Uterus (tissue), 3 donors: ENCODE measurements at regions not wholly inside any gene's neighbourhood (a gene's known extent, or its start where the extent isn't known, plus 50 kb on each side); places are given as distances from the start of the nearest gene placed in this dataset.

Source experiments
- DNase-seq, 2 donors: peaks; one replicate each; pipeline ENCODE4 v3.0.0-alpha.2; 2019 to 2020
- H3K27ac ChIP-seq, 2 donors: fragments of 200-600 bp; sonication (generic); 1 replicate in 1 of 2; 2 replicates in 1 of 2; pipeline ENCODE4 v1.5.1; 2016 to 2018
- H3K27me3 ChIP-seq, 2 donors: fragments of 200-600 bp; sonication (generic); one replicate each; pipeline ENCODE4 v1.5.1; 2018 to 2019; ENCODE audit warnings: control low read depth in 1 of 2
- H3K36me3 ChIP-seq, 2 donors: fragments of 200-600 bp; sonication (generic); one replicate each; pipeline ENCODE4 v1.5.1; 2019; ENCODE audit warnings: control low read depth in 1 of 2
- H3K4me1 ChIP-seq, 2 donors: fragments of 200-600 bp; sonication (generic); one replicate each; pipeline ENCODE4 v1.5.1; 2018 to 2019; ENCODE audit warnings: control low read depth in 1 of 2
- H3K4me3 ChIP-seq, 2 donors: fragments of 200-600 bp; sonication (generic); 1 replicate in 1 of 2; 2 replicates in 1 of 2; pipeline ENCODE4 v1.5.1; 2018 to 2019; ENCODE audit warnings: mild to moderate bottlenecking in 1 of 2
- H3K9me3 ChIP-seq, 2 donors: fragments of 200-600 bp; sonication (generic); one replicate each; pipeline ENCODE4 v1.5.1; 2019; ENCODE audit warnings: control low read depth in 1 of 2
- POLR2A ChIP-seq, 2 donors: fragments of 450-650 bp; IDR thresholded peaks; one replicate each; pipeline ENCODE4 v1.6.1; 2016; ENCODE audit warnings: antibody characterized with exemption in 2 of 2, mild to moderate bottlenecking in 1 of 2, moderate library complexity in 1 of 2
- intact Hi-C: fragments of 100-400 bp; cut with DNase I; formaldehyde crosslinking; loops from one replicate; pipeline ENCODE4 v1.15.1; 2023; ENCODE audit warnings: low total_unique reads
- TF ChIP-seq, protein P1 (sequence below), 4 experiments: fragments of 200-600 bp in 2 of 4; fragments of 450-650 bp in 2 of 4; sonication (generic) in 2 of 4; IDR thresholded peaks; one replicate each; pipeline ENCODE4 v1.5.1; 2016 to 2019; ENCODE audit warnings: antibody characterized with exemption in 4 of 4, mild to moderate bottlenecking in 2 of 4, moderate library complexity in 1 of 4
- donor health status: DM: yes; HTN: yes; CAD: no.

DNA sequence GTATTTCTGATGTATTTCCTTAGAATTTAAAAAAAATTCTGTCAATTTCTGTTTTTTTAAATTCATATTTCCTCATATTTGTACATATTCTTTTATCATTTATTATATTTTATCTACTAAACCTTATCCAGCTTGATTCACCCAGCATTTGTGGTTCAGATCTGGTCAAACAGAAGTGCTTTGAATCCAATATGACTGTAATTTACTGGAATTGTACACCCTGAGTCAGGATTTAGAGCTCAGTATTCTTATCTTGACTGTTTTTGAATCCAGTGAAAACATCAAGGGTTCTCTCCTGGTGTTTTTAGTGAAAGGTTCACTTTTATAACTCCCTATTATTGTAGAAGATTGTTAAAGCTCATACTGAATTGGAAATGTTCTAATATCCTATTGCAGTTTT is 1077.0 kb upstream of the NCAM2 start:
- Histone ChIP-seq H3K27me3 (no peaks in the 10 kb centered on the region), H3K9me3 (no peaks in the 10 kb centered on the region), H3K36me3 (no peaks in the 10 kb centered on the region), H3K4me3 (no peak overlapping the region), H3K27ac (no peak overlapping the region), H3K4me1 (no peaks in the 10 kb centered on the region)
- intact Hi-C loops = no loop called here
- no peak for DNase-seq
- TF ChIP-seq, protein P1, sequence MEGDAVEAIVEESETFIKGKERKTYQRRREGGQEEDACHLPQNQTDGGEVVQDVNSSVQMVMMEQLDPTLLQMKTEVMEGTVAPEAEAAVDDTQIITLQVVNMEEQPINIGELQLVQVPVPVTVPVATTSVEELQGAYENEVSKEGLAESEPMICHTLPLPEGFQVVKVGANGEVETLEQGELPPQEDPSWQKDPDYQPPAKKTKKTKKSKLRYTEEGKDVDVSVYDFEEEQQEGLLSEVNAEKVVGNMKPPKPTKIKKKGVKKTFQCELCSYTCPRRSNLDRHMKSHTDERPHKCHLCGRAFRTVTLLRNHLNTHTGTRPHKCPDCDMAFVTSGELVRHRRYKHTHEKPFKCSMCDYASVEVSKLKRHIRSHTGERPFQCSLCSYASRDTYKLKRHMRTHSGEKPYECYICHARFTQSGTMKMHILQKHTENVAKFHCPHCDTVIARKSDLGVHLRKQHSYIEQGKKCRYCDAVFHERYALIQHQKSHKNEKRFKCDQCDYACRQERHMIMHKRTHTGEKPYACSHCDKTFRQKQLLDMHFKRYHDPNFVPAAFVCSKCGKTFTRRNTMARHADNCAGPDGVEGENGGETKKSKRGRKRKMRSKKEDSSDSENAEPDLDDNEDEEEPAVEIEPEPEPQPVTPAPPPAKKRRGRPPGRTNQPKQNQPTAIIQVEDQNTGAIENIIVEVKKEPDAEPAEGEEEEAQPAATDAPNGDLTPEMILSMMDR (IDR thresholded peaks at IDR 0.05) = no peak
- no peak for TF ChIP-seq POLR2A (IDR thresholded peaks at IDR 0.05)

DNA sequence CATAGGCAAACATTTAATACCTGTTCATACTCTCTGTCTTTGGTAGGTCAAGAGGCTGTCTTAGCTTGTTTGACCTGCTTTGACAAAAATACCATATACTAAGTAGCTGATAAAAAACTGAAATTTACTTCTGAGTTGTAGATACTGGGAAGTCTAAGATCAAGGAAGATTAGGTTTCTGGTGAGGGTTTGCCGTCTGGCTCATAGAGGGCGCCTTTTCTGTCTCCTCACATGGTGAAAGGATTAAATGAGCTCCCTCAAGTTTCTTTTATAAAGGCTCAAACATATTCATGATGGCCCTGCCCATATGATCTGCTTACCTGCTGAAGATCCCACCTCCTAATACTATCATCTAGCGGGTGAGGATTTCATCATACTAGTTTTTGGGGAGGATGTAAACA is 1076.1 kb upstream of the NCAM2 start:
- Histone ChIP-seq H3K27me3 (no peaks in the 10 kb centered on the region), H3K4me1 (no peaks in the 10 kb centered on the region), H3K27ac (no peak overlapping the region), H3K4me3 (no peak overlapping the region), H3K36me3 (no peaks in the 10 kb centered on the region), H3K9me3 (no peaks in the 10 kb centered on the region)
- intact Hi-C loops = no loop called here
- TF ChIP-seq POLR2A (IDR thresholded peaks at IDR 0.05) = no peak
- TF ChIP-seq, protein P1 (IDR thresholded peaks at IDR 0.05) = no peak
- no peak for DNase-seq

DNA sequence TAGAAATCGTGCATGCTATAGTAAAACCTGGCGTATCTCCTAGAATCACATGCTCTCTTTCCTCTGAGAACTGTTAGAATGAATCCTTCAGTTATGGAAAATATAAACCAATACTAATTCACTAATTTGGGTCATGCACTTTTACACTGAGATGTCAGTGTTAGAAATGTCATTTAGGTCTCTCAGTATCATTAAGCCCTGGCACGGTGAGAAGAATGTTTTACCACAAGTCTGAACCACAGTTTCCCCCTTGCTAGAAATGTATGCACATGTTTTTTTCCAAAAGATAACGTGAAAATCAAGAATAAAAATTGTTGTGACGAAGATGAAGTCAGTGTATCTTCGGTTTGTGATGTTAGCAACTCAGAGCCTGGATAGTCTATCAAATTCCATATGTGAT is 1062.7 kb upstream of the NCAM2 start:
- H3K4me1 ChIP-seq = no peaks in the 10 kb centered on the region
- intact Hi-C loops = no loop called here
- no peak overlapping the region for H3K4me3 ChIP-seq
- H3K27me3 ChIP-seq = no peaks in the 10 kb centered on the region
- TF ChIP-seq, protein P1 (IDR thresholded peaks at IDR 0.05) = no peak
- TF ChIP-seq POLR2A (IDR thresholded peaks at IDR 0.05) = no peak
- peaks cover 0 to 2% of the 10 kb centered on the region in 2 donors for H3K36me3 ChIP-seq
- H3K9me3 ChIP-seq = no peaks in the 10 kb centered on the region
- DNase-seq = no peak
- no peak overlapping the region for H3K27ac ChIP-seq

DNA sequence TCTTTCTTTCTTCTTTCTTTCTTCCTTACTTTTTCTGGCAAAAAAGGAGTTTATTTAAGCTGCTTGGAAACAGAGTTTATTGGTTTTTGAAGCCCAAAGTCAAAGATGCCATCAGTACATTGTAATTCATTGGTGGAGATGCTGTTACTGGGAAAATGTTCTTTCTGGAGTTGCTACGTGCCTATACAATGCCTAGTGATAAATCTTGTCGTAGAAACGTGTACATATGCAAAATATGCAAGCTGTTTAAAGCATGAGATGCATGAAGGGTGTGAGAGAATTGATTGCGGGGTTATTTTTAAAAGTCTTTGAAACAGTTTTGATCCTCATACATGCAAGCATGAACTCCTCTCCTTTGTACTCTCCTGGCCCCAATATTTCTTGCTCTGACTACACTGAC is 1060.6 kb upstream of the NCAM2 start:
- Histone ChIP-seq H3K9me3 (no peaks in the 10 kb centered on the region), H3K27ac (no peak overlapping the region), H3K36me3 (peaks cover 0 to 2% of the 10 kb centered on the region in 2 donors), H3K4me1 (no peaks in the 10 kb centered on the region), H3K27me3 (no peaks in the 10 kb centered on the region), H3K4me3 (no peak overlapping the region)
- DNase-seq = no peak
- intact Hi-C loops = no loop called here
- TF ChIP-seq, protein P1 (IDR thresholded peaks at IDR 0.05) = no peak
- TF ChIP-seq POLR2A (IDR thresholded peaks at IDR 0.05) = no peak

DNA sequence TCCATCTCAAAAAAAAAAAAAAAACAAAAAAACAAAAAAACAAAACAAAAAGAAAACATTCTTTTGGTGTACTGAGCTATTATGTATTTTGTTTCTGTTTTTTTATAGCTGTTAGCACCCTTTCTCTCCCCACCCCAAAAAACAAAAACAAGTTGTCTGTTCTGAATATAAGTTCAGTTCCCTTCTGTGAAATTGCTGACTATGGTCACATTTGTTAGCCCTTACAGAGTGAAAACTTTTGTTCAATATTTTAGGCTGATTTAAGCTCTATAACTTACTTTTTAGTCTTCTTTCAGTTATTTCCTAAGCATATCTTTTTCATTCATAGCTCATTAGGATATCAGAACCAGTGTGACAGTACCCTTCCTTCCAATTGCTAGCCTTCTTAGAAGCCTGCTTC is 1056.6 kb upstream of the NCAM2 start:
- intact Hi-C loops = no loop called here
- Histone ChIP-seq H3K27me3 (no peaks in the 10 kb centered on the region), H3K27ac (no peak overlapping the region), H3K9me3 (no peaks in the 10 kb centered on the region), H3K4me3 (no peak overlapping the region), H3K4me1 (no peaks in the 10 kb centered on the region), H3K36me3 (peaks cover 0 to 2% of the 10 kb centered on the region in 2 donors)
- no peak for DNase-seq
- TF ChIP-seq, protein P1 (IDR thresholded peaks at IDR 0.05) = no peak
- no peak for TF ChIP-seq POLR2A (IDR thresholded peaks at IDR 0.05)
